ENCODE measurements at regions not wholly inside any gene's neighbourhood (a gene's known extent, or its start where the extent isn't known, plus 50 kb on each side); places are given as distances from the start of the nearest gene placed in this dataset.

DNA sequence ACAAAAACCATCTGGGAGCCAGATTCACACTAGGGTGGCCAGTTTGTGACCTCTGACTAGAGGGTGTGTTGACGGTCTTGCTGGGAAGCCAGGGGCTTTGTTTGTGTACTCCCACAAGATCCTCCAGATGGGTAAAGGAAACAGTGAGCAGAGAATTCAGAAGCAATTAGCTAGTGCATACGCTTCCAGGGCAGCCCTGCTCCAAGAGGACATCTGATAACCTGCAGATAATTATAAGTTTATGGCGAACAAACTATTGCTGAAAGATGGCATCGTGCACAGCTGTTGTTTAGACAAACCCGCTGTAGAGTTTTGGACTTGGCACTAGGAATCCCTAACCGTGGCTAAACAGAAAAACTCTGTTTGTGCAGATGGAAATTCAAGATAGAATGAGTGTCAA lies 326.4 kb downstream of the TGFB2 start:
- Histone ChIP-seq H3K4me3 (ENCODE audit: low read length) (no peak overlapping the region), H3K27me3 (ENCODE audit: control insufficient read depth, insufficient read depth, low read length, poor library complexity, severe bottlenecking) (no peaks in the 10 kb centered on the region), H3K9me3 (ENCODE audit: control insufficient read depth, low read length) (no peaks in the 10 kb centered on the region), H3K36me3 (ENCODE audit: control insufficient read depth, insufficient read depth, low read length) (no peaks in the 10 kb centered on the region), H3K9ac (ENCODE audit: extremely low read depth, low read length, poor library complexity, severe bottlenecking) (no peak overlapping the region), H3K4me1 (ENCODE audit: control insufficient read depth, insufficient read depth, low read length) (peaks cover 4% of the 10 kb centered on the region), H3K27ac (ENCODE audit: low read depth, low read length) (peak overlapping the region; percentile 3)
- Mint-ChIP-seq H3K36me3 (ENCODE audit: low read depth) (no peaks in the 10 kb centered on the region), H3K27ac (no peak overlapping the region), H3K4me1 (peaks cover 11% of the 10 kb centered on the region), H3K4me3 (no peak overlapping the region), H3K27me3 (ENCODE audit: insufficient read depth) (no peaks in the 10 kb centered on the region), H3K9me3 (no peaks in the 10 kb centered on the region)
- TF ChIP-seq, protein P1, sequence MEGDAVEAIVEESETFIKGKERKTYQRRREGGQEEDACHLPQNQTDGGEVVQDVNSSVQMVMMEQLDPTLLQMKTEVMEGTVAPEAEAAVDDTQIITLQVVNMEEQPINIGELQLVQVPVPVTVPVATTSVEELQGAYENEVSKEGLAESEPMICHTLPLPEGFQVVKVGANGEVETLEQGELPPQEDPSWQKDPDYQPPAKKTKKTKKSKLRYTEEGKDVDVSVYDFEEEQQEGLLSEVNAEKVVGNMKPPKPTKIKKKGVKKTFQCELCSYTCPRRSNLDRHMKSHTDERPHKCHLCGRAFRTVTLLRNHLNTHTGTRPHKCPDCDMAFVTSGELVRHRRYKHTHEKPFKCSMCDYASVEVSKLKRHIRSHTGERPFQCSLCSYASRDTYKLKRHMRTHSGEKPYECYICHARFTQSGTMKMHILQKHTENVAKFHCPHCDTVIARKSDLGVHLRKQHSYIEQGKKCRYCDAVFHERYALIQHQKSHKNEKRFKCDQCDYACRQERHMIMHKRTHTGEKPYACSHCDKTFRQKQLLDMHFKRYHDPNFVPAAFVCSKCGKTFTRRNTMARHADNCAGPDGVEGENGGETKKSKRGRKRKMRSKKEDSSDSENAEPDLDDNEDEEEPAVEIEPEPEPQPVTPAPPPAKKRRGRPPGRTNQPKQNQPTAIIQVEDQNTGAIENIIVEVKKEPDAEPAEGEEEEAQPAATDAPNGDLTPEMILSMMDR (conservative IDR thresholded peaks at IDR 0.05): no peak
- DNase-seq: no peak
- WGBS, 2 experiments (ENCODE audit: insufficient coverage in 1 of 2, insufficient read length in 1 of 2): 84 to 88% methylated on average over 5 to 6 of the region's 6 CpGs

DNA sequence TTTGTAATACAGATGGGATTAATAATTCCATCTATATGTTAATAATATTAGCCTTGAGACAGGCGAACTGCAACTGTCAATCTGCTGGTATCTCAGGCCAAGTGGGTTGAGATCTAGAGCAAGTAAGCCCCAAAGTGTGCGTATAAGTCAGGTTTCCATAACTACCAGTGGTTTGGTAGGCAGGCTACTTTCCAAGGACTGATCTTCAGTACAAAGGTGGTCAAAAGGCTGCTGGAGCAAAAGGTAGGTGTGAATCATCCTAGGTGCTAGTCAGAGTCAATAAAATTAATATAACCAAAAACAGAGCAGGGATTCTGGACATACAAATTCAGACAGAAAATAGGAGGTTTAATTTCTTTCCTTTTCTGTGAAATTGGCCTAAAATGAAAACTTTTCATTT lies 328.0 kb downstream of the TGFB2 start:
- no peaks in the 10 kb centered on the region for H3K36me3 Mint-ChIP-seq (ENCODE audit: low read depth)
- H3K27me3 Mint-ChIP-seq (ENCODE audit: insufficient read depth): no peaks in the 10 kb centered on the region
- H3K27ac Mint-ChIP-seq: no peak overlapping the region
- H3K9ac ChIP-seq (ENCODE audit: extremely low read depth, low read length, poor library complexity, severe bottlenecking): no peak overlapping the region
- no peak overlapping the region for H3K27ac ChIP-seq (ENCODE audit: low read depth, low read length)
- DNase-seq: no peak
- WGBS, 2 experiments (ENCODE audit: insufficient coverage in 1 of 2, insufficient read length in 1 of 2): 91% methylated on average over 2 of the region's 2 CpGs; no CpG with 5 or more reads in 1 of the 2 experiments
- no peaks in the 10 kb centered on the region for H3K36me3 ChIP-seq (ENCODE audit: control insufficient read depth, insufficient read depth, low read length)
- no peak overlapping the region for H3K4me3 ChIP-seq (ENCODE audit: low read length)
- no peaks in the 10 kb centered on the region for H3K27me3 ChIP-seq (ENCODE audit: control insufficient read depth, insufficient read depth, low read length, poor library complexity, severe bottlenecking)
- H3K4me3 Mint-ChIP-seq: no peak overlapping the region
- no peaks in the 10 kb centered on the region for H3K9me3 ChIP-seq (ENCODE audit: control insufficient read depth, low read length)
- H3K4me1 ChIP-seq (ENCODE audit: control insufficient read depth, insufficient read depth, low read length): peaks cover 4% of the 10 kb centered on the region
- no peaks in the 10 kb centered on the region for H3K9me3 Mint-ChIP-seq
- H3K4me1 Mint-ChIP-seq: peaks cover 11% of the 10 kb centered on the region
- TF ChIP-seq, protein P1 (conservative IDR thresholded peaks at IDR 0.05): no peak

DNA sequence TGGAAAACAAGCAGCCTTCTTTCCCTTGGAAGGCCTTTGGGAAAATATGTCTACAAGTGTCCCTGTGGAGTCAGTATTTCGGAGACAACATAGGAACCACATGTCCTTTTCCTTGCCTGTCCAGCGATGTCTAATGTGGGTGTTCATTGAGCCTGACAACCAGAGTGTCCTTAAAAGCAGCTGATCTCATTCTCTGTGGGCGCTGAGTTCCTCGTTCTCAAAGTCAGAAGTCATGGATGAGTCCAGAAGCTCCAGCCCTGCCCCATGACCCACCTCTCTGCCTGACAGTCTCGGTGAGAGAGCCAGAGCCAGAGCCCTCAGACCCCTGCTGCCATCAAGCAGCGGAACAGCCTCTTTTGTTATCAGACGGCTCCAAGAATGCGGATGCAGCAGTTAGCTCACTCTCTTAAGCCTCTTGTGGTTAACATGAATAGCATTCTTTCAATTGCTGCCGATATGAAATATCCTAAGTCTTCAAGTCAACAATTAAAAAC lies 329.2 kb downstream of the TGFB2 start:
- Histone ChIP-seq H3K27ac (ENCODE audit: low read depth, low read length) (peak overlapping the region; percentile 49), H3K4me1 (ENCODE audit: control insufficient read depth, insufficient read depth, low read length) (peaks cover 4% of the 10 kb centered on the region), H3K27me3 (ENCODE audit: control insufficient read depth, insufficient read depth, low read length, poor library complexity, severe bottlenecking) (no peaks in the 10 kb centered on the region), H3K4me3 (ENCODE audit: low read length) (no peak overlapping the region), H3K36me3 (ENCODE audit: control insufficient read depth, insufficient read depth, low read length) (no peaks in the 10 kb centered on the region), H3K9ac (ENCODE audit: extremely low read depth, low read length, poor library complexity, severe bottlenecking) (no peak overlapping the region), H3K9me3 (ENCODE audit: control insufficient read depth, low read length) (no peaks in the 10 kb centered on the region)
- peak; percentile 91 for DNase-seq
- Mint-ChIP-seq H3K27ac (peak overlapping the region; percentile 83), H3K9me3 (no peaks in the 10 kb centered on the region), H3K36me3 (ENCODE audit: low read depth) (no peaks in the 10 kb centered on the region), H3K4me1 (peaks cover 11% of the 10 kb centered on the region), H3K27me3 (ENCODE audit: insufficient read depth) (no peaks in the 10 kb centered on the region), H3K4me3 (no peak overlapping the region)
- WGBS, 2 experiments (ENCODE audit: insufficient coverage in 1 of 2, insufficient read length in 1 of 2): 34 to 36% methylated on average over 8 to 9 of the region's 9 CpGs
- TF ChIP-seq, protein P1 (conservative IDR thresholded peaks at IDR 0.05): peak; percentile 57

Measured in endodermal cell (in vitro differentiated cells).